IPS DF 4.7 (cell line): ENCODE measurements at regions not wholly inside any gene's neighbourhood (a gene's known extent, or its start where the extent isn't known, plus 50 kb on each side); places are given as distances from the start of the nearest gene placed in this dataset.

Experiments
- DNase-seq: peaks from one replicate; pipeline ENCODE4 v3.0.0-alpha.2; 2013; ENCODE audit warnings: low spot score; ENCODE audit errors: extremely low read depth

GRCh38 chr3:24985668-24986067 lies 442.4 kb upstream of the RARB start:
- DNase-seq = no peak

- no peak for DNase-seq
Measured at GRCh38 chr3:24986612-24987011, 441.5 kb upstream of the RARB start.

GRCh38 chr3:24999357-24999756 lies 428.7 kb upstream of the RARB start:
- no peak for DNase-seq

- no peak for DNase-seq
Measured at GRCh38 chr3:25000971-25001591, 427.0 kb upstream of the RARB start.

GRCh38 chr3:25002052-25002451 lies 426.0 kb upstream of the RARB start:
- no peak for DNase-seq

GRCh38 chr3:25007974-25008658 lies 419.9 kb upstream of the RARB start:
- DNase-seq = no peak

- no peak for DNase-seq
Measured at GRCh38 chr3:25009665-25010064, 418.4 kb upstream of the RARB start.

- DNase-seq = no peak
Measured at GRCh38 chr3:25015599-25015998, 412.5 kb upstream of the RARB start.

GRCh38 chr3:25018909-25019308 lies 409.2 kb upstream of the RARB start:
- no peak for DNase-seq

- DNase-seq = no peak
Measured at GRCh38 chr3:25019506-25019905, 408.6 kb upstream of the RARB start.

GRCh38 chr3:25021816-25022215 lies 406.2 kb upstream of the RARB start:
- DNase-seq = no peak

- no peak for DNase-seq
Measured at GRCh38 chr3:25023876-25024275, 404.2 kb upstream of the RARB start.

- no peak for DNase-seq
Measured at GRCh38 chr3:25025236-25025635, 402.8 kb upstream of the RARB start.

- no peak for DNase-seq
Measured at GRCh38 chr3:25027650-25028049, 400.4 kb upstream of the RARB start.

- no peak for DNase-seq
Measured at GRCh38 chr3:25029820-25030219, 398.2 kb upstream of the RARB start.

GRCh38 chr3:25032344-25032743 lies 395.7 kb upstream of the RARB start:
- no peak for DNase-seq

GRCh38 chr3:25033407-25034029 lies 394.5 kb upstream of the RARB start:
- DNase-seq = peak; percentile 81

GRCh38 chr3:25035526-25035925 lies 392.5 kb upstream of the RARB start:
- no peak for DNase-seq

GRCh38 chr3:25036633-25037032 lies 391.4 kb upstream of the RARB start:
- no peak for DNase-seq

GRCh38 chr3:25037049-25037547 lies 391.0 kb upstream of the RARB start:
- no peak for DNase-seq

GRCh38 chr3:25038271-25038670 lies 389.8 kb upstream of the RARB start:
- DNase-seq = no peak

GRCh38 chr3:25038922-25039321 lies 389.1 kb upstream of the RARB start:
- no peak for DNase-seq

GRCh38 chr3:25040748-25041147 lies 387.3 kb upstream of the RARB start:
- DNase-seq = no peak
